ENCODE measurements at regions not wholly inside any gene's neighbourhood (a gene's known extent, or its start where the extent isn't known, plus 50 kb on each side); places are given as distances from the start of the nearest gene placed in this dataset.

DNA sequence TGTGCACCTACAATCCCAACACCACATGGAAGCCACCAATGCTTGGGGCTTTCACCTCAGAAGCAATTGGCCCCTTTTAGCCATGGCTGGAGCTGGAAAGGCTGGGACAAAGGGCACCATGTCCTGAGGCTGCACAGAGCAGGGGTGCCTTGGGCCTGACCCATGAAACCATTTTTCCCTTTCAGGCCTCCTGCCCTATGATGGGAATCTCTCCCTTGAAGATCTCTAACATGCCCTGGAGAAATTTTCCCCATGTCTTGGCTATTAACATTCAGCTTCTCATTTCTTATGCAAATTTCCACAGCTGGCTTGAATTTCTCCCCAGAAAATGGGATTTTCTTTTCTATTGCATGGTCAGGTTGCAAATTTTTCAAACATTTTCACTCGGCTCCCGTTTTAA lies 823.6 kb downstream of the GALC start:
- H3K9me1 ChIP-seq (ENCODE audit: insufficient read depth, low read length): no peaks in the 10 kb centered on the region
- H2BK20ac ChIP-seq (ENCODE audit: low read depth, low read length): no peak overlapping the region
- H3K23ac ChIP-seq (ENCODE audit: low read depth, low read length): no peak overlapping the region
- H4K5ac ChIP-seq (ENCODE audit: low read depth, low read length): no peak overlapping the region
- H3K4me1 ChIP-seq (ENCODE audit: control insufficient read depth, insufficient read depth, low read length): no peaks in the 10 kb centered on the region
- no peaks in the 10 kb centered on the region for H3K9me3 ChIP-seq (ENCODE audit: control insufficient read depth, insufficient read depth, low read length)
- no peak overlapping the region for H4K91ac ChIP-seq (ENCODE audit: insufficient read depth, low read depth, low read length)
- H3K14ac ChIP-seq (replicated peaks; ENCODE audit: low read depth, low read length): no peak overlapping the region
- no peak overlapping the region for H3K4me2 ChIP-seq (ENCODE audit: low read depth, low read length)
- no peak overlapping the region for H3K27ac ChIP-seq (ENCODE audit: insufficient read depth, low read length)
- H2BK15ac ChIP-seq (ENCODE audit: low read depth, low read length): no peak overlapping the region
- H2AK9ac ChIP-seq (replicated peaks; ENCODE audit: low read depth, low read length, poor library complexity): no peak overlapping the region
- TF ChIP-seq MAFK (IDR thresholded peaks at IDR 0.05; ENCODE audit: low read depth, low read length) (no peak), RCOR1 (IDR thresholded peaks at IDR 0.05; ENCODE audit: insufficient replicate concordance, low read length) (no peak), USF2 (IDR thresholded peaks at IDR 0.05; ENCODE audit: low read depth, low read length) (no peak), FOS (IDR thresholded peaks at IDR 0.05; ENCODE audit: low read depth, low read length) (no peak), MXI1 (IDR thresholded peaks at IDR 0.05; ENCODE audit: borderline replicate concordance, low read depth, low read length) (no peak), CHD1 (IDR thresholded peaks at IDR 0.05; ENCODE audit: low read depth, low read length) (no peak), RFX5 (IDR thresholded peaks at IDR 0.05; ENCODE audit: low read depth, low read length) (no peak)
- H2BK5ac ChIP-seq (ENCODE audit: low read depth, low read length, poor library complexity, severe bottlenecking): no peak overlapping the region
- no peak overlapping the region for H2AFZ ChIP-seq (replicated peaks; ENCODE audit: low read length, poor library complexity)
- no peaks in the 10 kb centered on the region for H3K36me3 ChIP-seq (ENCODE audit: control insufficient read depth, insufficient read depth, low read length)
- CTCF ChIA-PET: no interaction called here
- H3K9ac ChIP-seq (ENCODE audit: low read depth, low read length): no peak overlapping the region
- in situ Hi-C loops (cut with MboI; ENCODE audit: low sequenced_read_pairs): no loop called here
- H4K20me1 ChIP-seq (ENCODE audit: insufficient read depth, low read length): no peaks in the 10 kb centered on the region
- no peak overlapping the region for H3K56ac ChIP-seq (ENCODE audit: extremely low read depth, insufficient read depth, low read length)
- no TSS peak for BruUV-seq (replicated peaks)
- no peak for ATAC-seq (ENCODE audit: low read depth)
- H2BK120ac ChIP-seq (ENCODE audit: low read depth, low read length): no peak overlapping the region
- no peak overlapping the region for H2AK5ac ChIP-seq (ENCODE audit: low read depth, low read length)
- H3K18ac ChIP-seq (ENCODE audit: low read depth, low read length): no peak overlapping the region
- DNase-seq: no peak
- H3K79me1 ChIP-seq (ENCODE audit: low read depth in 1 of 2, low read length in 2 of 2): no peaks in the 10 kb centered on the region
- intact Hi-C loops (cut with micrococcal nuclease): no loop called here
- no peak overlapping the region for H3K4ac ChIP-seq (ENCODE audit: low read depth, low read length)
- POLR2A ChIA-PET (ENCODE audit: unreplicated experiment): no interaction called here
- H4K8ac ChIP-seq (ENCODE audit: low read depth in 2 of 2, low read length in 2 of 2): no peak overlapping the region
- dilution Hi-C loops (cut with HindIII; ENCODE audit: low sequenced_read_pairs, unreplicated experiment): no loop called here
- 100% methylated on average over 2 of the region's 2 CpGs; no CpG with 5 or more reads in 1 of the 2 experiments for WGBS, 2 experiments (ENCODE audit: extremely low coverage in 2 of 2, insufficient read length in 1 of 2)
- H3K27me3 ChIP-seq (ENCODE audit: control insufficient read depth, insufficient read depth, low read length): no peaks in the 10 kb centered on the region
- H3K4me3 ChIP-seq (ENCODE audit: insufficient read depth, low read depth, low read length): no peak overlapping the region

Data from IMR-90 (cell line).